Right kidney (tissue), 1 donor: ENCODE measurements at regions not wholly inside any gene's neighbourhood (a gene's known extent, or its start where the extent isn't known, plus 50 kb on each side); places are given as distances from the start of the nearest gene placed in this dataset.
"Not testable (repeated sequence)": the region's sequence is repeated elsewhere in the genome, so short reads cannot be mapped to it uniquely, and the experiment has no call there.

Experiments
- DNase-seq: peaks from one replicate; pipeline ENCODE4 v3.0.0-alpha.2; 2016

- DNase-seq = not testable (repeated sequence)
Measured at GRCh38 chr3:8315526-8315925, 186.1 kb upstream of the LMCD1 start.

- DNase-seq = no peak
Measured at GRCh38 chr3:8317661-8318649, 183.7 kb upstream of the LMCD1 start.

GRCh38 chr3:8319935-8320634 is 181.5 kb upstream of the LMCD1 start:
- DNase-seq = no peak

- no peak for DNase-seq
Measured at GRCh38 chr3:8320711-8321458, 180.7 kb upstream of the LMCD1 start.

- DNase-seq = no peak
Measured at GRCh38 chr3:8324747-8325146, 176.9 kb upstream of the LMCD1 start.

GRCh38 chr3:8325306-8325705 is 176.3 kb upstream of the LMCD1 start:
- no peak for DNase-seq

- DNase-seq = not testable (repeated sequence)
Measured at GRCh38 chr3:8325833-8326232, 175.8 kb upstream of the LMCD1 start.

GRCh38 chr3:8327739-8328138 is 173.9 kb upstream of the LMCD1 start:
- no peak for DNase-seq

- DNase-seq = no peak
Measured at GRCh38 chr3:8328967-8329366, 172.7 kb upstream of the LMCD1 start.

GRCh38 chr3:8329598-8329997 is 172.0 kb upstream of the LMCD1 start:
- DNase-seq = no peak

GRCh38 chr3:8336456-8336855 is 165.2 kb upstream of the LMCD1 start:
- DNase-seq = no peak

- no peak for DNase-seq
Measured at GRCh38 chr3:8338424-8338823, 163.2 kb upstream of the LMCD1 start.

GRCh38 chr3:8341821-8342247 is 159.8 kb upstream of the LMCD1 start:
- no peak for DNase-seq

GRCh38 chr3:8343058-8343457 is 158.6 kb upstream of the LMCD1 start:
- DNase-seq = no peak

- DNase-seq = no peak
Measured at GRCh38 chr3:8345398-8345797, 156.2 kb upstream of the LMCD1 start.

GRCh38 chr3:8348076-8348475 is 153.5 kb upstream of the LMCD1 start:
- DNase-seq = no peak

GRCh38 chr3:8352475-8352874 is 149.1 kb upstream of the LMCD1 start:
- DNase-seq = no peak

- DNase-seq = no peak
Measured at GRCh38 chr3:8353364-8353763, 148.3 kb upstream of the LMCD1 start.

GRCh38 chr3:8355346-8355745 is 146.3 kb upstream of the LMCD1 start:
- DNase-seq = no peak

GRCh38 chr3:8356066-8356465 is 145.6 kb upstream of the LMCD1 start:
- DNase-seq = not testable (repeated sequence)

GRCh38 chr3:8357859-8358258 is 143.8 kb upstream of the LMCD1 start:
- DNase-seq = no peak

GRCh38 chr3:8359133-8359532 is 142.5 kb upstream of the LMCD1 start:
- DNase-seq = no peak

- DNase-seq = no peak
Measured at GRCh38 chr3:8363200-8363599, 138.4 kb upstream of the LMCD1 start.
